Right atrium auricular region (tissue), 2 donors: ENCODE measurements at regions not wholly inside any gene's neighbourhood (a gene's known extent, or its start where the extent isn't known, plus 50 kb on each side); places are given as distances from the start of the nearest gene placed in this dataset.

Experiments
- DNase-seq: peaks from one replicate; pipeline ENCODE4 v3.0.0-alpha.2; 2019; ENCODE audit warnings: low spot score
- H3K27ac ChIP-seq, 2 donors: fragments of 200-600 bp; sonication (generic); 1 replicate in 1 of 2; 2 replicates in 1 of 2; pipeline ENCODE4 v1.5.1; 2016 to 2019
- H3K27me3 ChIP-seq, 2 donors: fragments of 200-600 bp; sonication (generic); one replicate each; pipeline versions ENCODE4 v1.5.1 to v1.6.0; 2017 to 2019
- H3K36me3 ChIP-seq: fragments of 200-600 bp; sonication (generic); one replicate; pipeline ENCODE4 v1.5.1; 2016
- H3K4me1 ChIP-seq, 2 donors: fragments of 200-600 bp; sonication (generic); one replicate each; pipeline versions ENCODE4 v1.5.1 to v1.6.0; 2017 to 2019
- H3K4me3 ChIP-seq, 2 donors: fragments of 200-600 bp; sonication (generic); 1 replicate in 1 of 2; 2 replicates in 1 of 2; pipeline ENCODE4 v1.5.1; 2017 to 2019; ENCODE audit warnings: mild to moderate bottlenecking in 1 of 2, moderate library complexity in 1 of 2
- H3K9me3 ChIP-seq, 2 donors: fragments of 200-600 bp; sonication (generic); one replicate each; pipeline ENCODE4 v1.5.1; 2019
- CTCF ChIP-seq, 2 donors: fragments of 200-600 bp; sonication (generic); IDR thresholded peaks; one replicate each; pipeline ENCODE4 v1.5.1; 2019; ENCODE audit warnings: antibody characterized with exemption in 2 of 2

GRCh38 chr3:156620901-156621300 is 53.5 kb upstream of the TIPARP start:
- no peak for TF ChIP-seq CTCF (IDR thresholded peaks at IDR 0.05)
- Histone ChIP-seq H3K4me1 (peaks cover 0 to 5% of the 10 kb centered on the region in 2 donors), H3K4me3 (no peak overlapping the region), H3K36me3 (no peaks in the 10 kb centered on the region), H3K27me3 (no peaks in the 10 kb centered on the region), H3K27ac (no peak overlapping the region), H3K9me3 (no peaks in the 10 kb centered on the region)
- DNase-seq: no peak

- no peak for TF ChIP-seq CTCF (IDR thresholded peaks at IDR 0.05)
- no peak overlapping the region for H3K4me3 ChIP-seq
- no peak for DNase-seq
- H3K36me3 ChIP-seq: no peaks in the 10 kb centered on the region
- no peak overlapping the region for H3K27ac ChIP-seq
- H3K9me3 ChIP-seq: no peaks in the 10 kb centered on the region
- peaks cover 0 to 10% of the 10 kb centered on the region in 2 donors for H3K4me1 ChIP-seq
- H3K27me3 ChIP-seq: no peaks in the 10 kb centered on the region
Measured at GRCh38 chr3:156620260-156620659, 54.1 kb upstream of the TIPARP start.

GRCh38 chr3:156619376-156619775 is 55.0 kb upstream of the TIPARP start:
- H3K4me3 ChIP-seq: no peak overlapping the region
- no peaks in the 10 kb centered on the region for H3K27me3 ChIP-seq
- no peak overlapping the region for H3K27ac ChIP-seq
- peaks cover 0 to 10% of the 10 kb centered on the region in 2 donors for H3K4me1 ChIP-seq
- no peak for TF ChIP-seq CTCF (IDR thresholded peaks at IDR 0.05)
- DNase-seq: no peak
- no peaks in the 10 kb centered on the region for H3K36me3 ChIP-seq
- no peaks in the 10 kb centered on the region for H3K9me3 ChIP-seq

GRCh38 chr3:156617781-156618180 is 56.6 kb upstream of the TIPARP start:
- H3K4me3 ChIP-seq: no peak overlapping the region
- no peak overlapping the region for H3K27ac ChIP-seq
- H3K9me3 ChIP-seq: no peaks in the 10 kb centered on the region
- TF ChIP-seq CTCF (IDR thresholded peaks at IDR 0.05): no peak
- no peak for DNase-seq
- H3K4me1 ChIP-seq: peaks cover 0 to 10% of the 10 kb centered on the region in 2 donors
- no peaks in the 10 kb centered on the region for H3K36me3 ChIP-seq
- H3K27me3 ChIP-seq: no peaks in the 10 kb centered on the region

GRCh38 chr3:156617145-156617544 is 57.2 kb upstream of the TIPARP start:
- Histone ChIP-seq H3K36me3 (no peaks in the 10 kb centered on the region), H3K9me3 (no peaks in the 10 kb centered on the region), H3K27ac (no peak overlapping the region), H3K4me1 (peaks cover 0 to 10% of the 10 kb centered on the region in 2 donors), H3K27me3 (no peaks in the 10 kb centered on the region), H3K4me3 (no peak overlapping the region)
- no peak for TF ChIP-seq CTCF (IDR thresholded peaks at IDR 0.05)
- DNase-seq: no peak

GRCh38 chr3:156615592-156616173 is 58.7 kb upstream of the TIPARP start:
- peaks cover 0 to 10% of the 10 kb centered on the region in 2 donors for H3K4me1 ChIP-seq
- H3K36me3 ChIP-seq: no peaks in the 10 kb centered on the region
- H3K4me3 ChIP-seq: no peak overlapping the region
- no peak for TF ChIP-seq CTCF (IDR thresholded peaks at IDR 0.05)
- no peaks in the 10 kb centered on the region for H3K27me3 ChIP-seq
- H3K27ac ChIP-seq: peak overlapping the region in 1 of 2 donors; percentile 48
- no peak for DNase-seq
- H3K9me3 ChIP-seq: no peaks in the 10 kb centered on the region
